ENCODE measurements at regions not wholly inside any gene's neighbourhood (a gene's known extent, or its start where the extent isn't known, plus 50 kb on each side); places are given as distances from the start of the nearest gene placed in this dataset.

- TF ChIP-seq KDM5A (IDR thresholded peaks at IDR 0.05; ENCODE audit: low read length): no peak
- TF ChIP-seq NANOG (IDR thresholded peaks at IDR 0.05; ENCODE audit: insufficient read depth, low read depth, low read length, poor library complexity, severe bottlenecking): no peak
- no peak for TF ChIP-seq SIN3A (conservative IDR thresholded peaks at IDR 0.05 in 1 of 2, IDR thresholded peaks at IDR 0.05 in 1 of 2; ENCODE audit: low read depth in 1 of 2, low read length in 2 of 2)
- TF ChIP-seq POLR2AphosphoS5 (IDR thresholded peaks at IDR 0.05; ENCODE audit: low read depth, low read length): no peak
- FAIRE-seq (no peak), DNase-seq (ENCODE audit: low read depth in 1 of 2, low spot score in 2 of 2) (no peak)
- no peaks in the 10 kb centered on the region for H4K20me1 ChIP-seq (replicated peaks in 1 of 2; ENCODE audit: control insufficient read depth in 1 of 2, insufficient read depth in 2 of 2, low read length in 2 of 2)
- H3K4ac ChIP-seq (replicated peaks; ENCODE audit: insufficient read length, low read depth, low read length): no peak overlapping the region
- no peak overlapping the region for H2BK20ac ChIP-seq (ENCODE audit: low read length)
- no peak overlapping the region for H4K5ac ChIP-seq (ENCODE audit: insufficient read length, low read depth, low read length)
- no peak overlapping the region for H3K18ac ChIP-seq (ENCODE audit: extremely low read depth, low read length)
- H3K4me2 ChIP-seq (ENCODE audit: insufficient read depth in 1 of 2, low read depth in 2 of 2, low read length in 2 of 2): no peak overlapping the region
- H3K23ac ChIP-seq (ENCODE audit: insufficient read length): no peak overlapping the region
- WGBS, 2 experiments (ENCODE audit: extremely low coverage in 1 of 2, insufficient coverage in 1 of 2, insufficient read length in 1 of 2, insufficient replicate concordance in 2 of 2, low coverage in 1 of 2, low lambda C conversion rate in 2 of 2, missing lambda C conversion rate in 1 of 2): 100% methylated on average over 1 of the region's 1 CpG; no CpG with 5 or more reads in 1 of the 2 experiments
- no peak overlapping the region for H4K8ac ChIP-seq (ENCODE audit: extremely low read depth, insufficient read depth, low read length)
- no peak overlapping the region for H3K4me3 ChIP-seq (ENCODE audit: extremely low read depth in 1 of 4, insufficient read depth in 2 of 4, low read depth in 3 of 4, low read length in 4 of 4)
- no peaks in the 10 kb centered on the region for H3K23me2 ChIP-seq (ENCODE audit: low read depth, low read length)
- ChIA-PET POLR2A (ENCODE audit: partially characterized antibody) (no interaction called here), CTCF (ENCODE audit: partially characterized antibody) (no interaction called here)
- H3K27ac ChIP-seq (ENCODE audit: low read depth, low read length): no peak overlapping the region
- no peak overlapping the region for H2AFZ ChIP-seq (ENCODE audit: low read length)
- no peak overlapping the region for H3K14ac ChIP-seq (ENCODE audit: insufficient read length)
- no peak overlapping the region for H3K9ac ChIP-seq (replicated peaks in 1 of 4; ENCODE audit: extremely low read depth in 1 of 4, low read depth in 3 of 4, low read length in 3 of 4)
- H2BK12ac ChIP-seq (ENCODE audit: low read depth, low read length): no peak overlapping the region
- no peak overlapping the region for H3K56ac ChIP-seq (replicated peaks; ENCODE audit: insufficient read length, low read depth, low read length)
- H3K36me3 ChIP-seq (ENCODE audit: control insufficient read depth in 2 of 4, insufficient read depth in 4 of 4, low read length in 3 of 4): no peaks in the 10 kb centered on the region; a peak in 1 of 8 replicates
- H3K4me1 ChIP-seq (replicated peaks in 1 of 4; ENCODE audit: control insufficient read depth in 3 of 4, insufficient read depth in 4 of 4, low read length in 3 of 4): no peaks in the 10 kb centered on the region
- H2AK5ac ChIP-seq (ENCODE audit: low read depth, low read length): no peak overlapping the region
- H3K27me3 ChIP-seq (replicated peaks in 1 of 4; ENCODE audit: control insufficient read depth in 3 of 4, extremely low read depth in 1 of 4, insufficient read depth in 3 of 4, low read length in 3 of 4): no peaks in the 10 kb centered on the region
- H2BK5ac ChIP-seq (ENCODE audit: low read depth, low read length): no peak overlapping the region
- no peaks in the 10 kb centered on the region for H3K79me1 ChIP-seq (ENCODE audit: low read depth, low read length)
- no peak overlapping the region for H4K91ac ChIP-seq (replicated peaks; ENCODE audit: insufficient read length, low read length)
- no peaks in the 10 kb centered on the region for H3K79me2 ChIP-seq (ENCODE audit: control insufficient read depth in 1 of 2, insufficient read depth in 2 of 2, low read length in 2 of 2)
- H2BK120ac ChIP-seq (replicated peaks; ENCODE audit: low read depth, low read length): no peak overlapping the region
- H2BK15ac ChIP-seq (ENCODE audit: low read length): no peak overlapping the region
- no peaks in the 10 kb centered on the region for H3K9me3 ChIP-seq (ENCODE audit: insufficient read depth in 2 of 2, low read depth in 1 of 2, low read length in 1 of 2)
These were observed 891.0 kb upstream of the SORCS1 start for GRCh38 chr10:108055506-108055905.
